Adipocyte (in vitro differentiated cells): ENCODE measurements at regions not wholly inside any gene's neighbourhood (a gene's known extent, or its start where the extent isn't known, plus 50 kb on each side); places are given as distances from the start of the nearest gene placed in this dataset.
A peak's percentile ranks its signal among the peaks of the same experiment; 100 is the strongest.

Experiments used
- DNase-seq: peaks from one replicate; pipeline ENCODE4 v3.0.0-alpha.2; 2015; ENCODE audit warnings: low read depth
- H3K27me3 ChIP-seq: replicated peaks from 2 replicates; pipeline ENCODE4 v1.7.0; 2013; ENCODE audit warnings: mild to moderate bottlenecking, low read length, moderate library complexity; ENCODE audit not compliant: control insufficient read depth, insufficient read depth
- H3K36me3 ChIP-seq: 2 replicates; pipeline ENCODE4 v1.7.0; 2013; ENCODE audit warnings: low read length, mild to moderate bottlenecking, moderate library complexity; ENCODE audit not compliant: control insufficient read depth, insufficient read depth, severe bottlenecking
- H3K4me1 ChIP-seq: 2 replicates; pipeline ENCODE4 v1.7.0; 2013; ENCODE audit warnings: mild to moderate bottlenecking, low read length, moderate library complexity; ENCODE audit not compliant: control insufficient read depth, insufficient read depth
- H3K4me3 ChIP-seq: 2 replicates; pipeline ENCODE4 v1.7.0; 2013; ENCODE audit warnings: mild to moderate bottlenecking, low read length, moderate library complexity
- H3K9ac ChIP-seq: 2 replicates; pipeline ENCODE4 v1.7.0; 2013; ENCODE audit warnings: mild to moderate bottlenecking, low read length, moderate library complexity
- H3K9me3 ChIP-seq: 2 replicates; pipeline ENCODE4 v1.7.0; 2013; ENCODE audit warnings: mild to moderate bottlenecking, low read length, moderate library complexity; ENCODE audit not compliant: control insufficient read depth

- DNase-seq = no peak
- Histone ChIP-seq H3K27me3 (no peaks in the 10 kb centered on the region), H3K4me1 (peaks cover 18% of the 10 kb centered on the region), H3K9ac (no peak overlapping the region), H3K36me3 (no peaks in the 10 kb centered on the region), H3K9me3 (no peaks in the 10 kb centered on the region), H3K4me3 (no peak overlapping the region)
Measured at GRCh38 chr5:164170814-164171213, 665.4 kb downstream of the MAT2B start.

- Histone ChIP-seq H3K9me3 (no peaks in the 10 kb centered on the region), H3K4me1 (peaks cover 12% of the 10 kb centered on the region), H3K4me3 (no peak overlapping the region), H3K36me3 (no peaks in the 10 kb centered on the region), H3K9ac (no peak overlapping the region), H3K27me3 (no peaks in the 10 kb centered on the region)
- DNase-seq = peak; percentile 70
Measured at GRCh38 chr5:164175083-164175482, 669.7 kb downstream of the MAT2B start.

GRCh38 chr5:164179406-164179805 is 674.0 kb downstream of the MAT2B start:
- Histone ChIP-seq H3K9me3 (no peaks in the 10 kb centered on the region), H3K36me3 (no peaks in the 10 kb centered on the region), H3K27me3 (no peaks in the 10 kb centered on the region)

DNA sequence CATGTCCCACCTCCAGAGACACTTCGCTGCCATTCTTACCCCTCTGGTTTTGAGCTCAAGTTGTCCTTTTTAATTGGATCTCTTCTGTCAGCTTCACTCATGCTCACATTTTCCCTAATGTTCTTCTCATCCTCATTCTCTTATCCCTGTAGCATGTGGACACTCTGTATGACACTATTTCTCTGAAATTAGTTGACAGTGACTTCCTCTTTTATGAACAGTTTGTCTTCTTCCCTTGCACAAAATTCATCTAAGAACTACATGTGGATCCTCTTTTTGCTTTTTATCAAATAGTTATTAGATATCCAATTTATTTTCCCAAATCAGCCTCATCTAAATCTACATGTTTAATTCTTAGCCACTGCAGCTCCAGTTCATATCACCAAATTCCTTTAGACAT is 676.2 kb downstream of the MAT2B start:
- Histone ChIP-seq H3K4me1 (peaks cover 11% of the 10 kb centered on the region), H3K36me3 (no peaks in the 10 kb centered on the region), H3K9me3 (no peaks in the 10 kb centered on the region), H3K9ac (no peak overlapping the region), H3K27me3 (no peaks in the 10 kb centered on the region), H3K4me3 (no peak overlapping the region)
- DNase-seq = no peak

More at GRCh38 chr5:164179406-164179805, 674.0 kb downstream of the MAT2B start:
- DNase-seq = no peak
- H3K9ac ChIP-seq = no peak overlapping the region
- H3K4me1 ChIP-seq = peaks cover 21% of the 10 kb centered on the region
- H3K4me3 ChIP-seq = no peak overlapping the region

DNA sequence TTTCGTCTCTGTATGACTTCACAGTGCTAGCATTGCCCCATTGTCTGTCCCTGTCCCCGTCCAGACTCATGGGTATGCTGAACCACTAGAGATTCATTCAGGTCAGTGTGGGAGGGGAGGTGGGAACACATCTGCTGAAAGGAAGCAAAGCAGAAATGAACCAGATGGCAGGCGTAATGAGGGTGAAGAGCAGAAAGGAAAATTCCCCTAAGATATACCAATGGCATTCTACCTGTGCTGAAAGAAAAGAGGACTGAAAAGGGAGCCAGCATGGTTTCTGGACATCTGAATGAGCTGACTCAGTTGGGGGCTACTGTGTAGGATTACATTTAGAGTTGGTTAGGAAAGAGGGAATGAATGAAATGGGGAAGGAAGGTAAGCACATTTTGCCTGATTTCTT is 678.7 kb downstream of the MAT2B start:
- H3K36me3 ChIP-seq = no peaks in the 10 kb centered on the region
- DNase-seq = no peak
- H3K9me3 ChIP-seq = no peaks in the 10 kb centered on the region
- H3K9ac ChIP-seq = no peak overlapping the region
- no peak overlapping the region for H3K4me3 ChIP-seq
- peaks cover 30% of the 10 kb centered on the region for H3K4me1 ChIP-seq
- no peaks in the 10 kb centered on the region for H3K27me3 ChIP-seq

DNA sequence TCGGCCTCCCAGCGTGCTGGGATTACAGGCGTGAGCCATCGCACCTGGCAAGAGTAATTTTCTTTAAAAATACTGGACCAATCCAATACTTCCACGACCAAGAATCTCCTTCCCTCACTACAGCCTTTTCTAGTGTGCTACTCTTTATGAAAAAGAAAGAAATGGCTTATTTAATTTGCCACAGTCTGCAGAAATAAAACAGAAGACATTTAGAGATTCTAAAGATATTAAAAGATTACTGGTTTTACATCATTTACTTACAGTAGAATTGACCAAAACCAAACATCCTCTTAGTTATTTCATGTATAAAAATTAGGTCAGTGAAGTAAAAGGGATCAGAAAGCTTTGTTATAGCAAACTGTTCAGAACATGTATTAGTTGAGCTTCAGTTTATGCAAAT is 679.6 kb downstream of the MAT2B start:
- Histone ChIP-seq H3K36me3 (no peaks in the 10 kb centered on the region), H3K9me3 (no peaks in the 10 kb centered on the region), H3K9ac (no peak overlapping the region), H3K27me3 (no peaks in the 10 kb centered on the region), H3K4me3 (no peak overlapping the region), H3K4me1 (peaks cover 30% of the 10 kb centered on the region)
- DNase-seq = no peak

- no peak overlapping the region for H3K4me3 ChIP-seq
- no peaks in the 10 kb centered on the region for H3K27me3 ChIP-seq
- H3K36me3 ChIP-seq = no peaks in the 10 kb centered on the region
- no peak for DNase-seq
- H3K4me1 ChIP-seq = peaks cover 34% of the 10 kb centered on the region
- no peak overlapping the region for H3K9ac ChIP-seq
- no peaks in the 10 kb centered on the region for H3K9me3 ChIP-seq
Measured at GRCh38 chr5:164186550-164186949, 681.1 kb downstream of the MAT2B start.

DNA sequence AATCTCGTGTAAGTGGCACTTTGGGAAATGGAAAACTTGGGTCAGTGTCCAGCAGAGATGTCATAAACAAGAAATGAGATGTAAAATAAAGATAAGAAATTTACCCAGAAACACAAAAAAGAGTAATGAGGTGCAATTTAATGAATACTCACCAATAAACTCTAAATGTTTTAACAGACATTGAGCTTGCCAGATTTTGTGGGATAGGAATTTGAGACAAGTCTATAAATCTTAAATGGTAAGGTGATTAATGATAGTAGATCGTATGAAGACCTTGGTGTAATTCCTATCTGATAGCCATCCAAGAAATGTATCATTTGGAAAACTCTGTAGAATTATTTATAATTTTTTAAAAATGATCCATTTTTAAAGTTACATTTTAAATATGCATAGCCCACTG is 682.4 kb downstream of the MAT2B start:
- Histone ChIP-seq H3K4me1 (peaks cover 38% of the 10 kb centered on the region), H3K36me3 (no peaks in the 10 kb centered on the region), H3K4me3 (no peak overlapping the region), H3K9me3 (no peaks in the 10 kb centered on the region), H3K9ac (no peak overlapping the region), H3K27me3 (no peaks in the 10 kb centered on the region)
- no peak for DNase-seq

GRCh38 chr5:164188733-164189148 is 683.3 kb downstream of the MAT2B start:
- H3K36me3 ChIP-seq = no peaks in the 10 kb centered on the region
- peaks cover 28% of the 10 kb centered on the region for H3K4me1 ChIP-seq
- no peaks in the 10 kb centered on the region for H3K9me3 ChIP-seq
- H3K9ac ChIP-seq = no peak overlapping the region
- DNase-seq = no peak
- H3K27me3 ChIP-seq = no peaks in the 10 kb centered on the region
- no peak overlapping the region for H3K4me3 ChIP-seq

- DNase-seq = peak; percentile 53
- no peaks in the 10 kb centered on the region for H3K27me3 ChIP-seq
- H3K36me3 ChIP-seq = no peaks in the 10 kb centered on the region
- H3K4me1 ChIP-seq = peaks cover 26% of the 10 kb centered on the region
- no peak overlapping the region for H3K4me3 ChIP-seq
- H3K9me3 ChIP-seq = no peaks in the 10 kb centered on the region
- no peak overlapping the region for H3K9ac ChIP-seq
Measured at GRCh38 chr5:164191240-164191639, 685.8 kb downstream of the MAT2B start.

DNA sequence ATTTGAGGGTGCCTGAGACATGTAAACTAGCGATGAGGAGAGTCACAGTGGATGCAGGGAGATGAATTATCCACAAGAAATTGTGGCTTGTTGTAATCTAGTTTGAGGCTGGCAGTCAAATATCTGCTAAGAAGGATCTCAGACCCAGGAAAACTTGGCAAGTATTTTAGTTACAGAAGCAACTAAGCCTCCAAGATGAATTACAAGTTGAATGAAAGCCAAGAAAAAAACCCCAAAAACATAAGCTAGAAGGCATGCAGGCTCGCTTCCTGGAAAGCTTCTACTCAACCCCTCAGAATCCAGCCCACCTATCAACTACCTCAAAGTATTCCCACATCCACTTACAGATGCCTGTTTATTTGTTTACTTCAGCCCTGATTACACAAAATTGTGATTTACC is 696.9 kb downstream of the MAT2B start:
- H3K9ac ChIP-seq = peak overlapping the region; percentile 1
- H3K4me3 ChIP-seq = no peak overlapping the region
- H3K9me3 ChIP-seq = peaks cover 6% of the 10 kb centered on the region
- peak; percentile 53 for DNase-seq
- H3K4me1 ChIP-seq = peaks cover 35% of the 10 kb centered on the region
- no peaks in the 10 kb centered on the region for H3K27me3 ChIP-seq
- H3K36me3 ChIP-seq = no peaks in the 10 kb centered on the region

- H3K4me3 ChIP-seq = no peak overlapping the region
- H3K9me3 ChIP-seq = peaks cover 6% of the 10 kb centered on the region
- H3K36me3 ChIP-seq = no peaks in the 10 kb centered on the region
- H3K27me3 ChIP-seq = no peaks in the 10 kb centered on the region
- peak; percentile 40 for DNase-seq
- peak overlapping the region; percentile 44 for H3K9ac ChIP-seq
- peaks cover 35% of the 10 kb centered on the region for H3K4me1 ChIP-seq
Measured at GRCh38 chr5:164203581-164204225, 698.3 kb downstream of the MAT2B start.
